ENCODE measurements at regions not wholly inside any gene's neighbourhood (a gene's known extent, or its start where the extent isn't known, plus 50 kb on each side); places are given as distances from the start of the nearest gene placed in this dataset.
A peak's percentile ranks its signal among the peaks of the same experiment; 100 is the strongest.

DNA sequence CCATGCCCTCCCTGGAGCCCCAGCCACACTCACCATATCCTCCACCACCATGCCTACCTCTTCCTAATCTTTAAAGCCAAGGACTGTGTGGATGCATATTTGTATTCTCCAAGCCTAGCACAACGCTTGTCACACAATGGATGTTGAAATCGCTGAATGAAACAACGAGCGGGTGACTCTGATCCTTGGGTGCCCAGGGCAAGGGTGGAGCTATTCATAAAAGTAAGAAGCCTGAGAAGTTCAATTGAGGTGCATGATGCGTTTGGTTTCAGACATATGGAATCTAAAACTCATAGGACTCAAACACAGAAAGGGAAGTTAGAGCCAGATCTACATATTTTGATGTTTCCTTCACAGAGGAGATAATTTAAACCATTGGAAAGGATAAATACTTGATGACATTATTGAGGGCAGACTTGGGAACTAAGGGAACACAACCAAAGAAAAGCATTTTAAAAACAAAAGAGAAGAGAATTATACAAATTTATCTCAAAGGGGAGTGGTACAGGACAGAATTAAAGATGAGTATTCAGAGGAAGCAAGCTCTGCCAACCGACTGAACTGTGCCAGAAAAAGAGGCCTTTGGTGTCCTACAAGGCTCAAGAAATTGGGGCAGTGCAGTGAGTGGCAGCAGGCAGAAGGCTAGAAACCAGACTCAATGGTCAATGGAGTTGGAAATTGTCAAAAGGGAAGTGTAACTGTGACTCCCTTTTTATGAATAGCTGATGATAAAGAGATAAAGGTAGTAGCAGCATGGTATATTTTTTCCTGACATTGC lies 200.6 kb upstream of the NCKAP5 start:
- TF ChIP-seq, protein P1, sequence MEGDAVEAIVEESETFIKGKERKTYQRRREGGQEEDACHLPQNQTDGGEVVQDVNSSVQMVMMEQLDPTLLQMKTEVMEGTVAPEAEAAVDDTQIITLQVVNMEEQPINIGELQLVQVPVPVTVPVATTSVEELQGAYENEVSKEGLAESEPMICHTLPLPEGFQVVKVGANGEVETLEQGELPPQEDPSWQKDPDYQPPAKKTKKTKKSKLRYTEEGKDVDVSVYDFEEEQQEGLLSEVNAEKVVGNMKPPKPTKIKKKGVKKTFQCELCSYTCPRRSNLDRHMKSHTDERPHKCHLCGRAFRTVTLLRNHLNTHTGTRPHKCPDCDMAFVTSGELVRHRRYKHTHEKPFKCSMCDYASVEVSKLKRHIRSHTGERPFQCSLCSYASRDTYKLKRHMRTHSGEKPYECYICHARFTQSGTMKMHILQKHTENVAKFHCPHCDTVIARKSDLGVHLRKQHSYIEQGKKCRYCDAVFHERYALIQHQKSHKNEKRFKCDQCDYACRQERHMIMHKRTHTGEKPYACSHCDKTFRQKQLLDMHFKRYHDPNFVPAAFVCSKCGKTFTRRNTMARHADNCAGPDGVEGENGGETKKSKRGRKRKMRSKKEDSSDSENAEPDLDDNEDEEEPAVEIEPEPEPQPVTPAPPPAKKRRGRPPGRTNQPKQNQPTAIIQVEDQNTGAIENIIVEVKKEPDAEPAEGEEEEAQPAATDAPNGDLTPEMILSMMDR (IDR thresholded peaks at IDR 0.05; ENCODE audit: insufficient read depth, low read length), result no peak
- H3K4me3 ChIP-seq (ENCODE audit: low read depth, low read length), result no peak overlapping the region
- DNase-seq (ENCODE audit: low read depth), result no peak

DNA sequence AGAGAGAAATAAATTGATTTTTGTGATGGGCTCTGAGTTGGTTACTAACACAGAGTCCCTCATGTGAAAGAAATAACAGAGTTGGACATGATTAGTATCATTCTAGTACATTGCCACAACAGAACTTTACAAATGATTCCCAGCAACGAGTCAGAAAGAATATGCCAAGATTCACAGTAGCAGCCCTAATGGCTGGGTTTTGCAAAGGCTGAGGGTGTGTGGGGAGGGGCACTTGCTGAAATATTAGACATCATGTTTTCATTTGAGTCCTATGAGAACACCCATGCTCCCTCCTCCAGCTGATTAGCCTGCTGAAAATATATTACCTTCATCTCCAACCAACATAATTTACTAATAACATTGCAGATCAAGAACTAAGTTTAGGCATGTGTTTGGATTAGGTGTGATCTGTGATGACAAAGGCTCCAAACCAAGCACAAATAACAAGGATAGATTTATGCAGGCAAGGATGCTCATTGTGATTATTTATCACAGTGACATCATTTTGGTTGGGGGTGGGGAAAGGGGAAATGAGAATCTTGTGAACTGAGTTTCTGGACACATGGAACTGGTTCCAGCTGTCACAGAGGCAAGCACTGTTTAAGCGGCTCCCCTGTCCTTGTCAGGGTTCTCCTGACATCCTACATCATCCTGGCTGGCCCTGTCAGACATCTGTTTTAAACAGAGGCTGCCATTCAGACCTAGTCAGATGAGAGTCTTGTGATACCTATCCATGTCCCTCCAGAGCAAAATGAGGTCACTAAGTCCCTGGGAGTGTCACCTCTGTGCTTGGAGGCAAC lies 205.8 kb upstream of the NCKAP5 start:
- H3K4me3 ChIP-seq (ENCODE audit: low read depth, low read length), result no peak overlapping the region
- TF ChIP-seq, protein P1 (IDR thresholded peaks at IDR 0.05; ENCODE audit: insufficient read depth, low read length), result no peak
- no peak for DNase-seq (ENCODE audit: low read depth)

DNA sequence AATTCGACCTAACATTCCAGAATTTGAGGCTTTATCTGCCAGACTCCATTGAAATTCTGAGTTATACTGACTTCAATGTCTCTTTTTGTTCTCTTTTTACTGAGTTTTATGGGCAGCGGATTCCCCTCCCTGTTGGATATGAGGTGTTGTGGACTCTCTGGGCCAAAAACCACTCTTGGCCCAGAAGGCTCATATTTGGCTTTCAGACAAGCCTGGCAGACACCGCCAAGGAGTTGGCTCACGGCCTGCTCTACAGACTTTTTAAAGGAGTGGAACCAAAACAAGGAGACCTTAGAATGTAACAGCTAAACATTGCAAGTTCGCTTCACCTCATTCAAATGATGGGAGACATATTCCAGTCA lies 206.4 kb upstream of the NCKAP5 start:
- H3K4me3 ChIP-seq (ENCODE audit: low read depth, low read length), result no peak overlapping the region
- TF ChIP-seq, protein P1 (IDR thresholded peaks at IDR 0.05; ENCODE audit: insufficient read depth, low read length), result no peak
- DNase-seq (ENCODE audit: low read depth), result peak; percentile 79

DNA sequence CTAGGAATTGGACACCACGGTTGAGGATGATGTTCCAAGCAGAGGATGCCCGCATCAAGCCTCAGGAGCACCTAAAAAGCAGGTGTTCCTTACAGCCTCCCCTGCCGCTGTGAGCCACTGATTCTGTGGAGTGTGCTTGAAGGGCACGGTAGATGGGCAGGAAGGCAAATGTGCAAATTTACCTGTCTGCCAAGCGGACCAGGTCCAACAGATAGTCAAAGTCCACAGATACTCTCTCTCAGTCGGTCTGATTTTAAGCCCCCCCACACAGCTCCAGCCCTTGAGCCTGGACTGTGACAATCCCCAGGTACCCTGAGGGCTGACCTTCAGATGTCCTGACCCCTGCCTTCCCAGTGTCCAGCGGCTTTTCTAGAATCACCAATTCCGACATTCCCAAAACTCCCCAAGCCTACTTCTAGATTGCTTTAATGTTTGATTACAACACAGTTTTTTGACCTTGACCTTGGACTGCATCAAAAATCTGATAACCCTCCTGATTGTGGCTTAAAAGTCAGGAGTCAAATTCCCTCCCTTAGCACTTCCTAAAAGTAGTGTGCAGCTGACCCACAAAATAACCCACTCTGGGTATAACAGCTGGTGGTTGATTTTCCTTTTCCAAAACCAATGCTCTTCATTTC lies 208.8 kb upstream of the NCKAP5 start:
- TF ChIP-seq, protein P1 (IDR thresholded peaks at IDR 0.05; ENCODE audit: insufficient read depth, low read length), result no peak
- no peak overlapping the region for H3K4me3 ChIP-seq (ENCODE audit: low read depth, low read length)
- no peak for DNase-seq (ENCODE audit: low read depth)

DNA sequence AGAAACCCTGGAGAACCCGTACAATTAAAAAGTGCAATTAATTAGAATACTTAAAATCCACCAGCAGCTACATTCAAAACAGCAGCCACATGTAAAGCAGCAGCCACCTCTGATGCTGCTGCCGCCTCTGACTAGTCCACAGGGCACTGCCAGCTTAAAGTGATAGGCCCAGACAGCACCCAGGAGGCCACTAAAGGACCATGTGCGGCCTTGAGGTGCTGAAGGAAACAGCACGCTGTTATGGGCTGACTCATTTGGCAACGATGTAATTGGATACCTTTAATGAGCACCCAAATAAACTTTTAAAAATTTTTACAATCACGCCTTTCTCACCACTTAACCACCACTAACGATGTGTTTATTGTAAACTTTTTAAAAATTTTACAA lies 209.3 kb upstream of the NCKAP5 start:
- DNase-seq (ENCODE audit: low read depth), result no peak
- no peak overlapping the region for H3K4me3 ChIP-seq (ENCODE audit: low read depth, low read length)
- TF ChIP-seq, protein P1 (IDR thresholded peaks at IDR 0.05; ENCODE audit: insufficient read depth, low read length), result no peak

DNA sequence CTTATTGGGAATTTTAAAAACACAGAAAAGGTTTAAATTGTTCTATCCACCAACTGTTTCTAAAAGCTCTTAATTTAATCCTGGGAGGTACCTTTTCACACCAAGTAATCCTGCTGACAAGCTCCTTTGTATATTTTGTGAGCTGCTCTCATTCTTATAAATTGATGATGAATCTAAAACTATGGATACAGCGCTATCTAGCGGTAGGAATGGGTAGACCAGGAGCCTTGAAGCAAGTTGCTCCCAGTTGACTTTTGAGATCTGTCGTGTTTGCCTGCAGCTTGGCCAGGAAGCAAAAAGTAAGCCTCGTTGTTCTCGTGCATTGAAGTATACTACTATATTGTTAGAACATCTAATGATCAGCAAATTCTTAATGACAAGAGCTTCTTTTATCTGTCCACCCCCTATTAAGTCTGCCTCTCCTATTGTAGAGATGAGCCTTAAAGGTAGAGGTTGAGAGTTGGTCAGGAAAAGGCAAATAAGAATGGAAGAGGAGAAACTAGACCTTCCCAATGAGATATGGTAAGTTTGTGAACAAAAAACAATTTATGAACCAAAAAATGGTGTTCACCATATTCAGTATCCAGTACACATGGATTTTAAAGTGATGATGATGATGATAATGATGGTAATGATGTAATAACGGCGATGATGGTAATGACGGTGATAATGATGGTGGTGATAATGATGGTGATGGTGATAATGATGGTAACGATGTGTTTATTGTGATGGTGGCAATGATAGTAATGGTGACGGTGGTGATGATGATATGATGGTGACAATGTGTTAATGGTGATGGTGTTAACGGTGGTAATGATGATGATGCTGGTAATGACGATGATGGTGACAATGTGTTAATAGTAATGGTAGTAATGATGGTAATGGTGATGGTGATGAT lies 212.1 kb upstream of the NCKAP5 start:
- TF ChIP-seq, protein P1 (IDR thresholded peaks at IDR 0.05; ENCODE audit: insufficient read depth, low read length), result peak; percentile 84
- peak; percentile 93 for DNase-seq (ENCODE audit: low read depth)
- H3K4me3 ChIP-seq (ENCODE audit: low read depth, low read length), result no peak overlapping the region
